H9 (cell line): ENCODE measurements at regions not wholly inside any gene's neighbourhood (a gene's known extent, or its start where the extent isn't known, plus 50 kb on each side); places are given as distances from the start of the nearest gene placed in this dataset.

Experiments used
- DNase-seq: peaks from one replicate; pipeline ENCODE4 v3.0.0-alpha.2; 2017
- H2AFZ ChIP-seq: one replicate; pipeline ENCODE4 v1.6.1; 2013; ENCODE audit warnings: mild to moderate bottlenecking, low read length, control low read depth, moderate library complexity
- H2AK5ac ChIP-seq: 2 replicates; pipeline ENCODE4 v1.6.1; 2013; ENCODE audit warnings: low read length, control low read depth, mixed read lengths; ENCODE audit not compliant: insufficient read length
- H2BK120ac ChIP-seq: one replicate; pipeline ENCODE4 v1.6.1; 2013; ENCODE audit warnings: low read depth, mild to moderate bottlenecking, low read length, control low read depth, inconsistent platforms; ENCODE audit not compliant: poor library complexity, severe bottlenecking
- H2BK12ac ChIP-seq: 2 replicates; pipeline ENCODE4 v1.6.1; 2013; ENCODE audit warnings: low read length, control low read depth, mixed read lengths, low read depth; ENCODE audit not compliant: insufficient read length
- H2BK15ac ChIP-seq: 2 replicates; pipeline ENCODE4 v1.6.1; 2013; ENCODE audit warnings: low read depth, low read length, control low read depth
- H2BK20ac ChIP-seq: one replicate; pipeline ENCODE4 v1.6.1; 2013; ENCODE audit warnings: low read depth, mild to moderate bottlenecking, low read length, control low read depth, inconsistent platforms; ENCODE audit not compliant: poor library complexity, severe bottlenecking
- H2BK5ac ChIP-seq: 2 replicates; pipeline ENCODE4 v1.6.1; 2013; ENCODE audit warnings: low read length, control low read depth, mixed read lengths; ENCODE audit not compliant: insufficient read length
- H3K14ac ChIP-seq: 2 replicates; pipeline ENCODE4 v1.6.1; 2013; ENCODE audit warnings: low read length, control low read depth; ENCODE audit not compliant: insufficient read depth
- H3K18ac ChIP-seq: 2 replicates; pipeline ENCODE4 v1.6.1; 2013; ENCODE audit warnings: low read depth, mild to moderate bottlenecking, mixed read lengths, low read length, control low read depth; ENCODE audit not compliant: insufficient read length
- H3K23ac ChIP-seq: 2 replicates; pipeline ENCODE4 v1.6.1; 2013; ENCODE audit warnings: low read length, control low read depth, mixed read lengths, low read depth; ENCODE audit not compliant: insufficient read length
- H3K23me2 ChIP-seq: 2 replicates; pipeline ENCODE4 v1.6.1; 2013; ENCODE audit warnings: low read depth, mild to moderate bottlenecking, mixed read lengths, low read length, control low read depth; ENCODE audit not compliant: insufficient read length, poor library complexity, severe bottlenecking
- H3K27ac ChIP-seq: 2 replicates; pipeline ENCODE4 v1.5.1; 2013; ENCODE audit warnings: low read length, control low read depth, mixed read lengths, low read depth; ENCODE audit not compliant: insufficient read length
- H3K27me3 ChIP-seq: 2 replicates; pipeline ENCODE4 v1.6.1; 2013; ENCODE audit warnings: low read length, control low read depth, inconsistent platforms; ENCODE audit not compliant: insufficient read depth
- H3K4ac ChIP-seq: 2 replicates; pipeline ENCODE4 v1.6.1; 2013; ENCODE audit warnings: low read depth, mild to moderate bottlenecking, control low read depth, inconsistent platforms, low read length, moderate library complexity
- H3K4me1 ChIP-seq: 2 replicates; pipeline ENCODE4 v1.6.1; 2013; ENCODE audit warnings: low read length, control low read depth, inconsistent platforms; ENCODE audit not compliant: insufficient read depth
- H3K4me2 ChIP-seq: 2 replicates; pipeline ENCODE4 v1.6.1; 2013; ENCODE audit warnings: low read length, control low read depth, mixed read lengths; ENCODE audit not compliant: insufficient read length, insufficient read depth
- H3K56ac ChIP-seq: 2 replicates; pipeline ENCODE4 v1.6.1; 2013; ENCODE audit warnings: low read depth, mild to moderate bottlenecking, mixed read lengths, low read length, control low read depth; ENCODE audit not compliant: insufficient read length
- H3K79me1 ChIP-seq: 2 replicates; pipeline ENCODE4 v1.6.1; 2013; ENCODE audit warnings: low read depth, mild to moderate bottlenecking, moderate library complexity, low read length, control low read depth, inconsistent platforms; ENCODE audit not compliant: insufficient read depth, poor library complexity, severe bottlenecking
- H3K79me2 ChIP-seq: 2 replicates; pipeline ENCODE4 v1.6.1; 2013; ENCODE audit warnings: low read length, control low read depth, inconsistent platforms; ENCODE audit not compliant: insufficient read depth
- H3K9ac ChIP-seq: 2 replicates; pipeline ENCODE4 v1.6.1; 2013; ENCODE audit warnings: low read length, control low read depth, mixed read lengths; ENCODE audit not compliant: insufficient read length; ENCODE audit errors: extremely low read depth
- H3K9me3 ChIP-seq: one replicate; pipeline ENCODE4 v1.6.1; 2013; ENCODE audit warnings: low read depth, low read length, inconsistent platforms; ENCODE audit not compliant: control insufficient read depth
- H3T11ph ChIP-seq: one replicate; pipeline ENCODE4 v1.6.1; 2013; ENCODE audit warnings: mild to moderate bottlenecking, low read length, control low read depth, inconsistent platforms
- H4K20me1 ChIP-seq: one replicate; pipeline ENCODE4 v1.6.1; 2013; ENCODE audit not compliant: control insufficient read depth, insufficient read length, insufficient read depth
- H4K5ac ChIP-seq: 2 replicates; pipeline ENCODE4 v1.6.1; 2013; ENCODE audit warnings: low read depth, mild to moderate bottlenecking, mixed read lengths, low read length, control low read depth; ENCODE audit not compliant: insufficient read length
- H4K8ac ChIP-seq: replicated peaks from 2 replicates; pipeline ENCODE4 v1.6.1; 2013; ENCODE audit warnings: low read length, control low read depth, mixed read lengths, low read depth; ENCODE audit not compliant: insufficient read length
- H4K91ac ChIP-seq: 2 replicates; pipeline ENCODE4 v1.6.1; 2013; ENCODE audit warnings: low read depth, mild to moderate bottlenecking, moderate library complexity, mixed read lengths, low read length, control low read depth; ENCODE audit not compliant: insufficient read length
- H3K27ac Mint-ChIP-seq, 3 experiments: 2 replicates in 2 of 3; 3 replicates in 1 of 3; pipeline ENCODE4 v1.8.0; 2020 to 2021; ENCODE audit warnings: mixed read lengths in 3 of 3, mild to moderate bottlenecking in 1 of 3, moderate library complexity in 1 of 3
- H3K27me3 Mint-ChIP-seq: 2 replicates; pipeline ENCODE4 v1.8.0; 2021; ENCODE audit warnings: low read depth, mild to moderate bottlenecking, moderate library complexity, mixed read lengths
- H3K36me3 Mint-ChIP-seq, 3 experiments: 2 replicates in 2 of 3; 3 replicates in 1 of 3; pipeline ENCODE4 v1.8.0; 2020 to 2021; ENCODE audit warnings: low read depth in 3 of 3, mixed read lengths in 3 of 3; ENCODE audit not compliant: insufficient read depth in 1 of 3
- H3K4me1 Mint-ChIP-seq, 2 experiments: 2 replicates each; pipeline ENCODE4 v1.8.0; 2020; ENCODE audit warnings: mixed read lengths in 2 of 2
- H3K4me3 Mint-ChIP-seq, 2 experiments: 2 replicates in 1 of 2; 3 replicates in 1 of 2; pipeline ENCODE4 v1.8.0; 2020 to 2021; ENCODE audit warnings: mild to moderate bottlenecking in 2 of 2, mixed read lengths in 2 of 2, moderate library complexity in 1 of 2
- H3K9me3 Mint-ChIP-seq, 2 experiments: 2 replicates in 1 of 2; 3 replicates in 1 of 2; pipeline ENCODE4 v1.8.0; 2020; ENCODE audit warnings: mild to moderate bottlenecking in 2 of 2, mixed read lengths in 2 of 2, moderate library complexity in 1 of 2
- WGBS: extraction: QIAGEN DNeasy Blood & Tissue Kit; methylation state at CpG from one replicate; pipeline ENCODE4 v1.1.7; 2013; ENCODE audit warnings: missing lambda C conversion rate, low lambda C conversion rate, mixed read lengths; ENCODE audit not compliant: insufficient read length; ENCODE audit errors: extremely low coverage; 5-methylcytosine and 5-hydroxymethylcytosine counted together
- TF ChIP-seq, protein P1 (sequence below): fragments of 200-600 bp; sonication (generic); conservative IDR thresholded peaks from 3 replicates; pipeline ENCODE4 v1.8.0; 2021; ENCODE audit warnings: antibody characterized with exemption, mild to moderate bottlenecking

DNA sequence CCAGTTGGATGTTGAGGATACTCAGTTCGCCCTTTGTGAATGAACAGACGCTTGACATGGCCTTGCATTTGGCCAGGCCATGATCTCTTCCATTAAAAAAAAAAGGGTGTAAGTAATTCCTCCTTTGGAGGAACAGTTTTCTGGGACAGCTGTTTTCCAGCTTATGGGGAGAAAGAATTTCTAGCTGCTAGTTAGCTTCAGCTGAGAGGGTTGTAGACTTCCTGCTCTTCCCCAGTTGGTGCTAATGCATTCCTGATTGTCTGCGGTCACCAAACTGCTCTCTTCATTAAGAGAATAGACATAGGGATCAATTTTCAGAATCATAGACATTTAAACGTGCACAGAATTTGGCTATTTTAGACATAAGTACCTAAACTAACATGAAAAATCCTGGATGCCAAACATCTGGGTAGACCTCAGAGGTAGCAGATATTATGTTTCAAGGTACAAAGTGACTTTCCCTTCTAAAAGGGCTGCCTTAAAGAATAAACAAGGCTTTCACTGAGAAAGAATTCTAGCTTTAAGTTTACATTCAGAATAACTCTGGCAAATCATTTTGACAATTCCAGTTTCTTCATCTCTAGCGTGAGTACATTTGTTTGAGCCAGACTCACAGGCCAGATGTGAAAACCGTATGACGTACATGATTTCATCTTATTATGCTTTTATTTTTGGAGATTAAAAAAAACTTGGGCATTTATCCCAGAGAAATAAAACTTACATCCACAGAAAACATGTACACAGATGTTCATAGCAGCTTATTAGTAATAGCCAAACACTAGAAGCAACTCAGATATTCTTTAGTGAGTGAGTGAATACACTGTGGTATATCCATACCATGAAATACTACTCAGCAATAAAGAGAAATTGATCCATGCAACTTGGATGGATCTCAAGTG, 71.2 kb downstream of the MAIP1 start:
- H3K23ac ChIP-seq, result no peak overlapping the region
- H2BK20ac ChIP-seq, result no peak overlapping the region
- no peak overlapping the region for H3K18ac ChIP-seq
- H4K8ac ChIP-seq, result no peak overlapping the region
- no peak overlapping the region for H2AFZ ChIP-seq
- H4K20me1 ChIP-seq, result no peaks in the 10 kb centered on the region
- Mint-ChIP-seq H3K9me3 (peaks cover 4 to 9% of the 10 kb centered on the region in 2 experiments; a peak in 3 of 5 replicates), H3K27ac (no peak overlapping the region), H3K4me1 (peaks cover 0 to 6% of the 10 kb centered on the region in 2 experiments; a peak in 2 of 4 replicates), H3K4me3 (no peak overlapping the region), H3K36me3 (peaks cover 0 to 3% (median 0%) of the 10 kb centered on the region in 3 experiments; a peak in 1 of 7 replicates), H3K27me3 (no peaks in the 10 kb centered on the region)
- no CpG with 5 or more reads among the region's 7 CpGs for WGBS
- H2BK5ac ChIP-seq, result no peak overlapping the region
- H3K9ac ChIP-seq, result no peak overlapping the region
- no peak overlapping the region for H3T11ph ChIP-seq
- no peak overlapping the region for H2BK15ac ChIP-seq
- H3K4me1 ChIP-seq, result no peaks in the 10 kb centered on the region
- no peak overlapping the region for H3K14ac ChIP-seq
- TF ChIP-seq, protein P1, sequence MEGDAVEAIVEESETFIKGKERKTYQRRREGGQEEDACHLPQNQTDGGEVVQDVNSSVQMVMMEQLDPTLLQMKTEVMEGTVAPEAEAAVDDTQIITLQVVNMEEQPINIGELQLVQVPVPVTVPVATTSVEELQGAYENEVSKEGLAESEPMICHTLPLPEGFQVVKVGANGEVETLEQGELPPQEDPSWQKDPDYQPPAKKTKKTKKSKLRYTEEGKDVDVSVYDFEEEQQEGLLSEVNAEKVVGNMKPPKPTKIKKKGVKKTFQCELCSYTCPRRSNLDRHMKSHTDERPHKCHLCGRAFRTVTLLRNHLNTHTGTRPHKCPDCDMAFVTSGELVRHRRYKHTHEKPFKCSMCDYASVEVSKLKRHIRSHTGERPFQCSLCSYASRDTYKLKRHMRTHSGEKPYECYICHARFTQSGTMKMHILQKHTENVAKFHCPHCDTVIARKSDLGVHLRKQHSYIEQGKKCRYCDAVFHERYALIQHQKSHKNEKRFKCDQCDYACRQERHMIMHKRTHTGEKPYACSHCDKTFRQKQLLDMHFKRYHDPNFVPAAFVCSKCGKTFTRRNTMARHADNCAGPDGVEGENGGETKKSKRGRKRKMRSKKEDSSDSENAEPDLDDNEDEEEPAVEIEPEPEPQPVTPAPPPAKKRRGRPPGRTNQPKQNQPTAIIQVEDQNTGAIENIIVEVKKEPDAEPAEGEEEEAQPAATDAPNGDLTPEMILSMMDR, result no peak
- H2BK120ac ChIP-seq, result no peak overlapping the region
- no peak overlapping the region for H3K4me2 ChIP-seq
- no peak overlapping the region for H3K27ac ChIP-seq
- H2BK12ac ChIP-seq, result no peak overlapping the region
- no peak overlapping the region for H4K91ac ChIP-seq
- H4K5ac ChIP-seq, result no peak overlapping the region
- no peaks in the 10 kb centered on the region for H3K79me1 ChIP-seq
- H3K23me2 ChIP-seq, result no peaks in the 10 kb centered on the region
- no peak overlapping the region for H3K4ac ChIP-seq
- no peak for DNase-seq
- H3K9me3 ChIP-seq, result no peaks in the 10 kb centered on the region
- H2AK5ac ChIP-seq, result no peak overlapping the region
- H3K79me2 ChIP-seq, result no peaks in the 10 kb centered on the region
- H3K27me3 ChIP-seq, result no peaks in the 10 kb centered on the region
- H3K56ac ChIP-seq, result no peak overlapping the region
